A549 (cell line): ENCODE measurements at regions not wholly inside any gene's neighbourhood (a gene's known extent, or its start where the extent isn't known, plus 50 kb on each side); places are given as distances from the start of the nearest gene placed in this dataset.
"Not testable (repeated sequence)": the region's sequence is repeated elsewhere in the genome, so short reads cannot be mapped to it uniquely, and the experiment has no call there.

ENCODE experiments used
- ATAC-seq, 2 experiments: fragments of 200-7000 bp in 1 of 2; fragments of >200 bp in 1 of 2; cut with Nextera tagmentation in 1 of 2; cut with Tn5 transposase in 1 of 2; 3 replicates each; pipeline versions ENCODE4 v1.8.0 to v1.9.1; 2018 to 2020; ENCODE audit warnings: mild to moderate bottlenecking in 1 of 2, moderate library complexity in 1 of 2
- CTCF ChIA-PET: fragments of 300-600 bp; sonication (Branson Sonifier 250); formaldehyde crosslinking; extraction: SDS; loops from one replicate; lab custom pipeline; 2021; ENCODE audit warnings: antibody characterized with exemption, inconsistent platforms; lab: Yijun Ruan, JAX
- POLR2A ChIA-PET: fragments of 350-600 bp; formaldehyde crosslinking; extraction: SDS; loops from one replicate; lab custom pipeline; 2021; ENCODE audit warnings: antibody characterized with exemption, inconsistent platforms; lab: Yijun Ruan, JAX
- DNase-seq, 2 experiments: peaks; one replicate each; pipeline versions ENCODE4 v3.0.0 to v3.0.0-alpha.2; 2011 to 2016; ENCODE audit warnings: low read depth in 1 of 2, low spot score in 1 of 2
- FAIRE-seq: peaks from 2 replicates; lab custom pipeline; 2011; peaks lifted over from hg19 to GRCh38; lab: Jason Lieb, UNC
- H3K27ac ChIP-seq, 2 experiments: fragments of >200 bp; sonication (Bioruptor Twin); formaldehyde crosslinking; 3 replicates each; pipeline ENCODE4 v1.5.1; 2016 to 2017
- H3K4me1 ChIP-seq: fragments of >200 bp; sonication (Bioruptor Twin); formaldehyde crosslinking; 3 replicates; pipeline ENCODE4 v1.6.1; 2016
- H3K4me2 ChIP-seq: fragments of >200 bp; sonication (Bioruptor Twin); formaldehyde crosslinking; 3 replicates; pipeline ENCODE4 v1.6.1; 2016
- H3K4me3 ChIP-seq: fragments of >200 bp; sonication (Bioruptor Twin); formaldehyde crosslinking; 3 replicates; pipeline ENCODE4 v1.5.1; 2016
- H3K9me3 ChIP-seq: fragments of >200 bp; sonication (Bioruptor Twin); formaldehyde crosslinking; 3 replicates; pipeline ENCODE4 v1.6.1; 2016
- ATOH8 ChIP-seq: fragments of 250-450 bp; sonication (Bioruptor Pico); IDR thresholded peaks from 2 replicates; pipeline ENCODE4 v1.5.0; 2020; ENCODE audit warnings: low read depth, mild to moderate bottlenecking, moderate library complexity
- BHLHE40 ChIP-seq: IDR thresholded peaks from 2 replicates; pipeline ENCODE4 v1.6.1; 2012; ENCODE audit warnings: low read depth, low read length, inconsistent platforms
- EHMT2 ChIP-seq: fragments of 200-600 bp; sonication (generic); IDR thresholded peaks from 2 replicates; pipeline ENCODE4 v1.6.1; 2016; ENCODE audit warnings: antibody characterized with exemption, low read depth, mild to moderate bottlenecking, moderate library complexity
- EP300 ChIP-seq, 2 experiments: fragments of >200 bp; sonication (Bioruptor Twin); formaldehyde crosslinking; IDR thresholded peaks; 2 replicates in 1 of 2; 3 replicates in 1 of 2; pipeline ENCODE4 v1.6.1; 2016 to 2017
- FOSB ChIP-seq: fragments of 250-450 bp; sonication (Bioruptor Pico); IDR thresholded peaks from 2 replicates; pipeline ENCODE4 v1.5.0; 2020; ENCODE audit warnings: mild to moderate bottlenecking, moderate library complexity
- FOXS1 ChIP-seq: fragments of 250-450 bp; sonication (Bioruptor Pico); IDR thresholded peaks from 2 replicates; pipeline ENCODE4 v1.5.0; 2020; ENCODE audit warnings: mild to moderate bottlenecking, moderate library complexity
- HDAC2 ChIP-seq: fragments of 200-600 bp; sonication (generic); IDR thresholded peaks from 2 replicates; pipeline ENCODE4 v1.6.1; 2016
- HOXB13 ChIP-seq: fragments of 250-450 bp; sonication (Bioruptor Pico); IDR thresholded peaks from 2 replicates; pipeline ENCODE4 v1.5.0; 2020; ENCODE audit warnings: low read depth, mild to moderate bottlenecking, moderate library complexity
- JUNB ChIP-seq: fragments of >200 bp; sonication (Bioruptor Twin); formaldehyde crosslinking; IDR thresholded peaks from 2 replicates; pipeline ENCODE4 v1.6.1; 2016
- MYC ChIP-seq: IDR thresholded peaks from 2 replicates; pipeline ENCODE4 v1.6.1; 2012; ENCODE audit warnings: mild to moderate bottlenecking, inconsistent platforms, low read length, improper control_type of control experiment, borderline replicate concordance
- NPAS2 ChIP-seq: fragments of 250-450 bp; sonication (Bioruptor Pico); IDR thresholded peaks from 2 replicates; pipeline ENCODE4 v1.8.0; 2022; ENCODE audit warnings: mild to moderate bottlenecking, moderate library complexity, borderline replicate concordance
- PHF8 ChIP-seq: fragments of 200-600 bp; sonication (generic); IDR thresholded peaks from 2 replicates; pipeline ENCODE4 v1.6.1; 2016; ENCODE audit warnings: low read depth, mild to moderate bottlenecking, antibody characterized with exemption, moderate library complexity, borderline replicate concordance
- POLR2A ChIP-seq: IDR thresholded peaks from 2 replicates; pipeline ENCODE4 v1.6.1; 2012; ENCODE audit warnings: mild to moderate bottlenecking, low read length
- POLR2AphosphoS2 ChIP-seq: conservative IDR thresholded peaks from 2 replicates; pipeline ENCODE4 v1.6.1; 2012; ENCODE audit warnings: low read length, improper control_type of control experiment, inconsistent platforms
- RARB ChIP-seq: fragments of 250-450 bp; sonication (Bioruptor Pico); IDR thresholded peaks from 2 replicates; pipeline ENCODE4 v1.8.0; 2021; ENCODE audit warnings: mild to moderate bottlenecking, moderate library complexity
- RCOR1 ChIP-seq: fragments of 150-350 bp; IDR thresholded peaks from 2 replicates; pipeline ENCODE4 v1.6.1; 2014; ENCODE audit warnings: antibody characterized with exemption, low read length, low read depth
- SMC3 ChIP-seq: fragments of >200 bp; sonication (Bioruptor Twin); formaldehyde crosslinking; IDR thresholded peaks from 3 replicates; pipeline ENCODE4 v1.6.1; 2018; ENCODE audit warnings: inconsistent platforms
- TFCP2L1 ChIP-seq: fragments of 250-450 bp; sonication (Bioruptor Pico); IDR thresholded peaks from 2 replicates; pipeline ENCODE4 v1.5.0; 2021; ENCODE audit warnings: mild to moderate bottlenecking
- USF2 ChIP-seq: fragments of 450-650 bp; IDR thresholded peaks from 2 replicates; pipeline ENCODE4 v1.6.1; 2014; ENCODE audit warnings: antibody characterized with exemption
- ZC3H11A ChIP-seq: fragments of 450-650 bp; IDR thresholded peaks from 2 replicates; pipeline ENCODE4 v1.6.1; 2014; ENCODE audit warnings: antibody characterized with exemption, mild to moderate bottlenecking
- ZNF302 ChIP-seq: fragments of 250-450 bp; sonication (Bioruptor Pico); IDR thresholded peaks from 2 replicates; pipeline ENCODE4 v1.9.0; 2021; ENCODE audit warnings: inconsistent platforms, mild to moderate bottlenecking, moderate library complexity
- WGBS: methylation state at CpG from one replicate; pipeline ENCODE4 v1.1.6; 2017; ENCODE audit errors: missing lambda C conversion rate; 5-methylcytosine and 5-hydroxymethylcytosine counted together
- TF ChIP-seq, protein P1 (sequence below): fragments of >200 bp; sonication (Bioruptor Twin); formaldehyde crosslinking; IDR thresholded peaks from 3 replicates; pipeline ENCODE4 v1.5.1; 2016
- TF ChIP-seq, protein P2 (sequence below): fragments of 250-450 bp; sonication (Bioruptor Pico); IDR thresholded peaks from 2 replicates; pipeline ENCODE4 v1.5.0; 2021; ENCODE audit warnings: mild to moderate bottlenecking, moderate library complexity, borderline replicate concordance
- TF ChIP-seq, protein P3 (sequence below): IDR thresholded peaks from 2 replicates; pipeline ENCODE4 v1.6.1; 2012; ENCODE audit warnings: low read depth, borderline replicate concordance

DNA sequence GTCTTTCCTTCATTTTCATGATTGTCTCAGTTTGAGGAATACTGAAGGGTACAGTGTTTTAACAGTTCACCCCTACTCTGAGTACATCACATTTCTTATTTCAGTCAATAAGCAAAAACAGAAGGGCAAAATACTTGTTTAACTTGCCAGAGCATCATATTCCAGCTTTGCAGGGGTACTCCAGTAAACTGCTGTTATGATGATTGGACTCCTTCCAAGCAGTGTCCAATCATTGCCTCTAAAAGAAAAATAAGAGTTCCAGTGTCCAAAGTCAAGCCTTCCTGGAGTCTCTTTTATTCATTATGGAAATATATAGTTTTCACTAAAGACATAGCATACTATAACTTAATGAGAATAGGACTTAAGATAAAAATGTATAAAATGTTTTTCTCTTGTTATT is 105.1 kb downstream of the FANCF start:
- Histone ChIP-seq H3K4me3 (no peak overlapping the region), H3K4me1 (no peaks in the 10 kb centered on the region), H3K9me3 (no peaks in the 10 kb centered on the region), H3K27ac (no peak overlapping the region), H3K4me2 (no peak overlapping the region)
- CTCF ChIA-PET = no interaction called here
- FAIRE-seq = no peak
- ATAC-seq = no peak
- TF ChIP-seq, protein P1, sequence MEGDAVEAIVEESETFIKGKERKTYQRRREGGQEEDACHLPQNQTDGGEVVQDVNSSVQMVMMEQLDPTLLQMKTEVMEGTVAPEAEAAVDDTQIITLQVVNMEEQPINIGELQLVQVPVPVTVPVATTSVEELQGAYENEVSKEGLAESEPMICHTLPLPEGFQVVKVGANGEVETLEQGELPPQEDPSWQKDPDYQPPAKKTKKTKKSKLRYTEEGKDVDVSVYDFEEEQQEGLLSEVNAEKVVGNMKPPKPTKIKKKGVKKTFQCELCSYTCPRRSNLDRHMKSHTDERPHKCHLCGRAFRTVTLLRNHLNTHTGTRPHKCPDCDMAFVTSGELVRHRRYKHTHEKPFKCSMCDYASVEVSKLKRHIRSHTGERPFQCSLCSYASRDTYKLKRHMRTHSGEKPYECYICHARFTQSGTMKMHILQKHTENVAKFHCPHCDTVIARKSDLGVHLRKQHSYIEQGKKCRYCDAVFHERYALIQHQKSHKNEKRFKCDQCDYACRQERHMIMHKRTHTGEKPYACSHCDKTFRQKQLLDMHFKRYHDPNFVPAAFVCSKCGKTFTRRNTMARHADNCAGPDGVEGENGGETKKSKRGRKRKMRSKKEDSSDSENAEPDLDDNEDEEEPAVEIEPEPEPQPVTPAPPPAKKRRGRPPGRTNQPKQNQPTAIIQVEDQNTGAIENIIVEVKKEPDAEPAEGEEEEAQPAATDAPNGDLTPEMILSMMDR = no peak
- TF ChIP-seq MYC (no peak), HOXB13 (CRISPR knock-in tag) (no peak), HDAC2 (no peak), POLR2AphosphoS2 (no peak), NPAS2 (CRISPR knock-in tag) (no peak), ZNF302 (no peak), RCOR1 (no peak), JUNB (no peak), FOXS1 (CRISPR knock-in tag) (no peak), EHMT2 (no peak), ATOH8 (CRISPR knock-in tag) (no peak)
- TF ChIP-seq, protein P2, sequence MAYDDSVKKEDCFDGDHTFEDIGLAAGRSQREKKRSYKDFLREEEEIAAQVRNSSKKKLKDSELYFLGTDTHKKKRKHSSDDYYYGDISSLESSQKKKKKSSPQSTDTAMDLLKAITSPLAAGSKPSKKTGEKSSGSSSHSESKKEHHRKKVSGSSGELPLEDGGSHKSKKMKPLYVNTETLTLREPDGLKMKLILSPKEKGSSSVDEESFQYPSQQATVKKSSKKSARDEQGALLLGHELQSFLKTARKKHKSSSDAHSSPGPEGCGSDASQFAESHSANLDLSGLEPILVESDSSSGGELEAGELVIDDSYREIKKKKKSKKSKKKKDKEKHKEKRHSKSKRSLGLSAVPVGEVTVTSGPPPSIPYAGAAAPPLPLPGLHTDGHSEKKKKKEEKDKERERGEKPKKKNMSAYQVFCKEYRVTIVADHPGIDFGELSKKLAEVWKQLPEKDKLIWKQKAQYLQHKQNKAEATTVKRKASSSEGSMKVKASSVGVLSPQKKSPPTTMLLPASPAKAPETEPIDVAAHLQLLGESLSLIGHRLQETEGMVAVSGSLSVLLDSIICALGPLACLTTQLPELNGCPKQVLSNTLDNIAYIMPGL = no peak
- POLR2A ChIA-PET = no interaction called here
- DNase-seq = no peak

GRCh38 chr11:22518344-22518743 is 107.3 kb downstream of the FANCF start:
- not testable (repeated sequence) for FAIRE-seq
- WGBS = 0% methylated on average over 2 of the region's 2 CpGs

GRCh38 chr11:22516111-22516510 is 109.5 kb downstream of the FANCF start:
- no peak for FAIRE-seq
- Histone ChIP-seq H3K4me2 (no peak overlapping the region), H3K4me1 (no peaks in the 10 kb centered on the region), H3K9me3 (no peaks in the 10 kb centered on the region), H3K4me3 (no peak overlapping the region), H3K27ac (no peak overlapping the region)
- ChIA-PET POLR2A (no interaction called here), CTCF (interaction anchor here (0.5 to 0.6 kb wide), 2 partner anchors 185 to 760 kb away, joined by 3 read pairs; no protein-coding TSS in a partner anchor)
- 4% methylated on average over 5 of the region's 5 CpGs for WGBS
- ATAC-seq = no peak
- TF ChIP-seq HDAC2 (no peak), EP300 (IDR thresholded peaks at IDR 0.05) (no peak), POLR2A (no peak), SMC3 (no peak), PHF8 (no peak), ZC3H11A (no peak), TFCP2L1 (CRISPR knock-in tag) (no peak), FOSB (CRISPR knock-in tag) (no peak), USF2 (no peak), BHLHE40 (no peak), RARB (CRISPR knock-in tag) (no peak), EHMT2 (no peak)
- TF ChIP-seq, protein P3, sequence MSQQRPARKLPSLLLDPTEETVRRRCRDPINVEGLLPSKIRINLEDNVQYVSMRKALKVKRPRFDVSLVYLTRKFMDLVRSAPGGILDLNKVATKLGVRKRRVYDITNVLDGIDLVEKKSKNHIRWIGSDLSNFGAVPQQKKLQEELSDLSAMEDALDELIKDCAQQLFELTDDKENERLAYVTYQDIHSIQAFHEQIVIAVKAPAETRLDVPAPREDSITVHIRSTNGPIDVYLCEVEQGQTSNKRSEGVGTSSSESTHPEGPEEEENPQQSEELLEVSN = no peak
- no peak for DNase-seq

More at GRCh38 chr11:22518344-22518743, 107.3 kb downstream of the FANCF start:
- ATAC-seq, DNase-seq, H3K4me1 ChIP-seq, POLR2A ChIA-PET, H3K27ac ChIP-seq, H3K9me3 ChIP-seq, CTCF ChIA-PET, H3K4me3 ChIP-seq, H3K4me2 ChIP-seq: not testable (repeated sequence)
